ENCODE measurements at regions not wholly inside any gene's neighbourhood (a gene's known extent, or its start where the extent isn't known, plus 50 kb on each side); places are given as distances from the start of the nearest gene placed in this dataset.

- Histone ChIP-seq H3K36me3 (ENCODE audit: control insufficient read depth, insufficient read depth, low read length) (no peaks in the 10 kb centered on the region), H3K9ac (ENCODE audit: insufficient read depth, low read length) (no peak overlapping the region), H3K4me3 (replicated peaks in 1 of 4; ENCODE audit: control extremely low read depth in 1 of 4, insufficient read depth in 1 of 4, low read depth in 3 of 4, low read length in 4 of 4) (no peak overlapping the region), H3K9me3 (ENCODE audit: control insufficient read depth, insufficient read depth, low read depth, low read length) (no peaks in the 10 kb centered on the region), H2AFZ (ENCODE audit: low read length) (no peak overlapping the region), H3K79me2 (ENCODE audit: control insufficient read depth, insufficient read depth, low read length) (no peaks in the 10 kb centered on the region), H3K4me2 (ENCODE audit: extremely low read depth, insufficient read depth, low read length) (no peak overlapping the region), H3K27me3 (ENCODE audit: control insufficient read depth, insufficient read depth, low read length) (no peaks in the 10 kb centered on the region), H3K27ac (ENCODE audit: insufficient read depth, low read length) (no peak overlapping the region), H3K4me1 (ENCODE audit: control insufficient read depth, extremely low read depth, insufficient read depth, low read length) (no peaks in the 10 kb centered on the region), H4K20me1 (ENCODE audit: control insufficient read depth, extremely low read depth, insufficient read depth, low read length) (no peaks in the 10 kb centered on the region)
- DNase-seq (ENCODE audit: low read depth in 2 of 2), result peak in 1 of 2 donors; percentile 1
- TF ChIP-seq EZH2 (IDR thresholded peaks at IDR 0.05; ENCODE audit: low read length, missing control alignments), result no peak
- TF ChIP-seq, protein P1, sequence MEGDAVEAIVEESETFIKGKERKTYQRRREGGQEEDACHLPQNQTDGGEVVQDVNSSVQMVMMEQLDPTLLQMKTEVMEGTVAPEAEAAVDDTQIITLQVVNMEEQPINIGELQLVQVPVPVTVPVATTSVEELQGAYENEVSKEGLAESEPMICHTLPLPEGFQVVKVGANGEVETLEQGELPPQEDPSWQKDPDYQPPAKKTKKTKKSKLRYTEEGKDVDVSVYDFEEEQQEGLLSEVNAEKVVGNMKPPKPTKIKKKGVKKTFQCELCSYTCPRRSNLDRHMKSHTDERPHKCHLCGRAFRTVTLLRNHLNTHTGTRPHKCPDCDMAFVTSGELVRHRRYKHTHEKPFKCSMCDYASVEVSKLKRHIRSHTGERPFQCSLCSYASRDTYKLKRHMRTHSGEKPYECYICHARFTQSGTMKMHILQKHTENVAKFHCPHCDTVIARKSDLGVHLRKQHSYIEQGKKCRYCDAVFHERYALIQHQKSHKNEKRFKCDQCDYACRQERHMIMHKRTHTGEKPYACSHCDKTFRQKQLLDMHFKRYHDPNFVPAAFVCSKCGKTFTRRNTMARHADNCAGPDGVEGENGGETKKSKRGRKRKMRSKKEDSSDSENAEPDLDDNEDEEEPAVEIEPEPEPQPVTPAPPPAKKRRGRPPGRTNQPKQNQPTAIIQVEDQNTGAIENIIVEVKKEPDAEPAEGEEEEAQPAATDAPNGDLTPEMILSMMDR (conservative IDR thresholded peaks at IDR 0.05 in 1 of 2, IDR thresholded peaks at IDR 0.05 in 1 of 2; ENCODE audit: low read depth in 1 of 2, low read length in 2 of 2), result no peak
Measured at GRCh38 chr20:55291261-55291660, 714.1 kb downstream of the CBLN4 start.

DNA sequence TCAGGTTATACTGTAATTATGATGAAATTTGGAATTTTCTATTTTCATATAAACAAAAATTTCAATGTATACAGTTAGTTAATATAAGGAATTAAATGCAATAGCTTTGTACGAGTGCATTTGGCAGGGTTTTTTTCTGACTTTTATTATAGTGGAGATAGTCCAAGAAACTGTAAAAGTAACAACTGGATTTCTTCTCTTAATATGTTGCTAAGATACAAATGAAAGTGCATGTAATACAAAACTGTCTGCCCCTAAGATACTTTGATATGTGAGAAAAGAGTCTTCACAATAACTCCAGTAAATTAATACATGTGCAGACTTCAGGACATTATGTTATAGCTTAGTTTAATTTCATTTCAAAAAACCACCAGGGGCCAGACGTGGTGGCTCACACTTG is 721.4 kb downstream of the CBLN4 start:
- TF ChIP-seq, protein P1 (conservative IDR thresholded peaks at IDR 0.05 in 1 of 2, IDR thresholded peaks at IDR 0.05 in 1 of 2; ENCODE audit: low read depth in 1 of 2, low read length in 2 of 2), result no peak
- TF ChIP-seq EZH2 (IDR thresholded peaks at IDR 0.05; ENCODE audit: low read length, missing control alignments), result no peak
- DNase-seq (ENCODE audit: low read depth in 2 of 2), result no peak
- H3K79me2 ChIP-seq (ENCODE audit: control insufficient read depth, insufficient read depth, low read length), result no peaks in the 10 kb centered on the region

GRCh38 chr20:55273149-55273548 is 732.2 kb downstream of the CBLN4 start:
- Histone ChIP-seq H3K36me3 (ENCODE audit: control insufficient read depth, insufficient read depth, low read length) (no peaks in the 10 kb centered on the region), H3K9me3 (ENCODE audit: control insufficient read depth, insufficient read depth, low read depth, low read length) (no peaks in the 10 kb centered on the region), H3K27ac (ENCODE audit: insufficient read depth, low read length) (no peak overlapping the region), H3K27me3 (ENCODE audit: control insufficient read depth, insufficient read depth, low read length) (no peaks in the 10 kb centered on the region), H3K4me3 (replicated peaks in 1 of 4; ENCODE audit: control extremely low read depth in 1 of 4, insufficient read depth in 1 of 4, low read depth in 3 of 4, low read length in 4 of 4) (no peak overlapping the region), H3K4me1 (ENCODE audit: control insufficient read depth, extremely low read depth, insufficient read depth, low read length) (no peaks in the 10 kb centered on the region), H3K4me2 (ENCODE audit: extremely low read depth, insufficient read depth, low read length) (no peak overlapping the region), H3K79me2 (ENCODE audit: control insufficient read depth, insufficient read depth, low read length) (no peaks in the 10 kb centered on the region), H4K20me1 (ENCODE audit: control insufficient read depth, extremely low read depth, insufficient read depth, low read length) (no peaks in the 10 kb centered on the region), H2AFZ (ENCODE audit: low read length) (no peak overlapping the region), H3K9ac (ENCODE audit: insufficient read depth, low read length) (no peak overlapping the region)
- TF ChIP-seq, protein P1 (conservative IDR thresholded peaks at IDR 0.05 in 1 of 2, IDR thresholded peaks at IDR 0.05 in 1 of 2; ENCODE audit: low read depth in 1 of 2, low read length in 2 of 2), result no peak
- TF ChIP-seq EZH2 (IDR thresholded peaks at IDR 0.05; ENCODE audit: low read length, missing control alignments), result no peak
- DNase-seq (ENCODE audit: low read depth in 2 of 2), result no peak

More for the DNA sequence above, 721.4 kb downstream of the CBLN4 start:
- Histone ChIP-seq H2AFZ (ENCODE audit: low read length) (no peak overlapping the region), H3K27me3 (ENCODE audit: control insufficient read depth, insufficient read depth, low read length) (no peaks in the 10 kb centered on the region), H3K4me3 (replicated peaks in 1 of 4; ENCODE audit: control extremely low read depth in 1 of 4, insufficient read depth in 1 of 4, low read depth in 3 of 4, low read length in 4 of 4) (no peak overlapping the region), H3K27ac (ENCODE audit: insufficient read depth, low read length) (no peak overlapping the region), H4K20me1 (ENCODE audit: control insufficient read depth, extremely low read depth, insufficient read depth, low read length) (no peaks in the 10 kb centered on the region), H3K36me3 (ENCODE audit: control insufficient read depth, insufficient read depth, low read length) (no peaks in the 10 kb centered on the region), H3K4me2 (ENCODE audit: extremely low read depth, insufficient read depth, low read length) (no peak overlapping the region), H3K9ac (ENCODE audit: insufficient read depth, low read length) (no peak overlapping the region), H3K9me3 (ENCODE audit: control insufficient read depth, insufficient read depth, low read depth, low read length) (no peaks in the 10 kb centered on the region), H3K4me1 (ENCODE audit: control insufficient read depth, extremely low read depth, insufficient read depth, low read length) (no peaks in the 10 kb centered on the region)

Measured in fibroblast of lung (primary cell).